Left lung (tissue), 4 donors: ENCODE measurements at regions not wholly inside any gene's neighbourhood (a gene's known extent, or its start where the extent isn't known, plus 50 kb on each side); places are given as distances from the start of the nearest gene placed in this dataset.

Experiments
- ATAC-seq: fragments of 200-7000 bp; cut with Tn5 transposase; one replicate; pipeline ENCODE4 v1.9.1; 2020; ENCODE audit warnings: moderate library complexity
- DNase-seq, 4 donors: peaks; one replicate each; pipeline ENCODE4 v3.0.0-alpha.2; 2013 to 2020
- H3K27ac ChIP-seq, 2 donors: fragments of 200-600 bp; sonication (generic) in 1 of 2; one replicate each; pipeline versions ENCODE4 v1.5.0 to v1.8.0; 2020 to 2021
- H3K27me3 ChIP-seq, 2 donors: fragments of 200-600 bp; sonication (generic) in 1 of 2; one replicate each; pipeline versions ENCODE4 v1.5.0 to v1.8.0; 2020 to 2021
- H3K36me3 ChIP-seq, 2 donors: fragments of 200-600 bp; sonication (generic) in 1 of 2; one replicate each; pipeline versions ENCODE4 v1.5.0 to v1.8.0; 2020 to 2021
- H3K4me1 ChIP-seq, 2 donors: fragments of 200-600 bp; one replicate each; pipeline ENCODE4 v1.8.0; 2021
- H3K4me3 ChIP-seq, 2 donors: fragments of 200-600 bp; sonication (generic) in 1 of 2; one replicate each; pipeline versions ENCODE4 v1.5.0 to v1.8.0; 2020 to 2021; ENCODE audit warnings: mild to moderate bottlenecking in 1 of 2
- H3K9me3 ChIP-seq, 2 donors: fragments of 200-600 bp; sonication (generic) in 1 of 2; one replicate each; pipeline versions ENCODE4 v1.5.0 to v1.8.0; 2020 to 2021
- CTCF ChIP-seq, 2 donors: fragments of 200-600 bp; sonication (generic) in 1 of 2; IDR thresholded peaks; one replicate each; pipeline versions ENCODE4 v1.5.0 to v1.8.0; 2021; ENCODE audit warnings: antibody characterized with exemption in 2 of 2
- intact Hi-C, 2 donors: fragments of 100-400 bp; cut with DNase I; formaldehyde crosslinking; loops; one replicate each; pipeline versions ENCODE4 v1.11.2 to v1.14.2; 2022
- donor health status: DM: no; HTN: yes; CAD: no.
- donor health status: DM: no; HTN: no; CAD: no.

- no peaks in the 10 kb centered on the region for H3K36me3 ChIP-seq
- no peak overlapping the region for H3K27ac ChIP-seq
- TF ChIP-seq CTCF (IDR thresholded peaks at IDR 0.05) = no peak
- intact Hi-C loops = no loop called here
- H3K9me3 ChIP-seq = peaks cover 0 to 25% of the 10 kb centered on the region in 2 donors
- no peak overlapping the region for H3K4me3 ChIP-seq
- ATAC-seq (no peak), DNase-seq (no peak)
- H3K4me1 ChIP-seq = no peaks in the 10 kb centered on the region
- no peaks in the 10 kb centered on the region for H3K27me3 ChIP-seq
Measured at GRCh38 chr13:39920613-39921012, 265.2 kb downstream of the COG6 start.

GRCh38 chr13:39926345-39926744 is 270.9 kb downstream of the COG6 start:
- H3K4me1 ChIP-seq = no peaks in the 10 kb centered on the region
- intact Hi-C loops = no loop called here

GRCh38 chr13:39928261-39928660 is 272.8 kb downstream of the COG6 start:
- DNase-seq = no peak
- no peak for ATAC-seq
- no peaks in the 10 kb centered on the region for H3K36me3 ChIP-seq
- H3K27ac ChIP-seq = no peak overlapping the region
- no peak for TF ChIP-seq CTCF (IDR thresholded peaks at IDR 0.05)
- intact Hi-C loops = no loop called here
- no peaks in the 10 kb centered on the region for H3K27me3 ChIP-seq
- no peaks in the 10 kb centered on the region for H3K4me1 ChIP-seq
- H3K9me3 ChIP-seq = peaks cover 0 to 19% of the 10 kb centered on the region in 2 donors
- no peak overlapping the region for H3K4me3 ChIP-seq

More at GRCh38 chr13:39926345-39926744, 270.9 kb downstream of the COG6 start:
- H3K36me3 ChIP-seq = no peaks in the 10 kb centered on the region
- ATAC-seq (no peak), DNase-seq (no peak)
- no peaks in the 10 kb centered on the region for H3K27me3 ChIP-seq
- H3K4me3 ChIP-seq = no peak overlapping the region
- no peak overlapping the region for H3K27ac ChIP-seq
- TF ChIP-seq CTCF (IDR thresholded peaks at IDR 0.05) = no peak
- peaks cover 0 to 32% of the 10 kb centered on the region in 2 donors for H3K9me3 ChIP-seq

GRCh38 chr13:39929583-39929982 is 274.1 kb downstream of the COG6 start:
- no peak for ATAC-seq
- H3K27ac ChIP-seq = no peak overlapping the region
- H3K4me1 ChIP-seq = no peaks in the 10 kb centered on the region
- DNase-seq = no peak
- H3K36me3 ChIP-seq = no peaks in the 10 kb centered on the region
- H3K9me3 ChIP-seq = peaks cover 0 to 17% of the 10 kb centered on the region in 2 donors
- intact Hi-C loops = no loop called here
- H3K27me3 ChIP-seq = no peaks in the 10 kb centered on the region
- TF ChIP-seq CTCF (IDR thresholded peaks at IDR 0.05) = no peak
- H3K4me3 ChIP-seq = no peak overlapping the region

GRCh38 chr13:39930060-39930459 is 274.6 kb downstream of the COG6 start:
- H3K27ac ChIP-seq = no peak overlapping the region
- intact Hi-C loops = no loop called here
- TF ChIP-seq CTCF (IDR thresholded peaks at IDR 0.05) = no peak
- no peak overlapping the region for H3K4me3 ChIP-seq
- peaks cover 0 to 12% of the 10 kb centered on the region in 2 donors for H3K9me3 ChIP-seq
- no peaks in the 10 kb centered on the region for H3K4me1 ChIP-seq
- DNase-seq (no peak), ATAC-seq (no peak)
- H3K36me3 ChIP-seq = no peaks in the 10 kb centered on the region
- no peaks in the 10 kb centered on the region for H3K27me3 ChIP-seq
